Neuronal stem cell (in vitro differentiated cells): ENCODE measurements at regions not wholly inside any gene's neighbourhood (a gene's known extent, or its start where the extent isn't known, plus 50 kb on each side); places are given as distances from the start of the nearest gene placed in this dataset. TPM values are rescaled to one million over a fixed set of nuclear protein-coding genes. Genes with fewer than 3 reads are reported as not detected.

Source experiments
- DNase-seq: peaks from one replicate; pipeline ENCODE4 v3.0.0-alpha.2; 2013; ENCODE audit warnings: low spot score
- H2AFZ ChIP-seq: one replicate; pipeline ENCODE4 v1.6.1; 2013; ENCODE audit warnings: mild to moderate bottlenecking, low read length, inconsistent platforms
- H2AK5ac ChIP-seq: 2 replicates; pipeline ENCODE4 v1.6.1; 2013; ENCODE audit warnings: low read depth, mild to moderate bottlenecking, inconsistent platforms, low read length, moderate library complexity, mixed read lengths
- H2BK120ac ChIP-seq: 2 replicates; pipeline ENCODE4 v1.6.1; 2013; ENCODE audit warnings: low read depth, mild to moderate bottlenecking, inconsistent platforms, low read length, moderate library complexity, mixed read lengths
- H2BK12ac ChIP-seq: one replicate; pipeline ENCODE4 v1.6.1; 2013; ENCODE audit warnings: low read length, inconsistent platforms
- H2BK15ac ChIP-seq: 2 replicates; pipeline ENCODE4 v1.6.1; 2013; ENCODE audit warnings: mild to moderate bottlenecking, low read length, inconsistent platforms, mixed read lengths
- H2BK5ac ChIP-seq: one replicate; pipeline ENCODE4 v1.6.1; 2013; ENCODE audit warnings: inconsistent platforms, mild to moderate bottlenecking, low read length, moderate library complexity
- H3K14ac ChIP-seq: one replicate; pipeline ENCODE4 v1.6.1; 2013; ENCODE audit warnings: low read length, inconsistent platforms
- H3K18ac ChIP-seq: 2 replicates; pipeline ENCODE4 v1.6.1; 2013; ENCODE audit warnings: low read length, inconsistent platforms
- H3K23ac ChIP-seq: 2 replicates; pipeline ENCODE4 v1.6.1; 2013; ENCODE audit warnings: low read depth, mild to moderate bottlenecking, mixed read lengths, low read length, inconsistent platforms; ENCODE audit not compliant: poor library complexity
- H3K27ac ChIP-seq: replicated peaks from 3 replicates; pipeline ENCODE4 v1.5.1; 2013; ENCODE audit warnings: low read length, inconsistent platforms
- H3K27me3 ChIP-seq, 3 experiments: 2 replicates each; pipeline ENCODE4 v1.6.1; 2013; ENCODE audit warnings: low read length in 3 of 3, mild to moderate bottlenecking in 2 of 3, inconsistent platforms in 1 of 3, low read depth in 1 of 3, mixed read lengths in 1 of 3, moderate library complexity in 1 of 3; ENCODE audit not compliant: control insufficient read depth in 3 of 3, insufficient read depth in 3 of 3
- H3K36me3 ChIP-seq, 2 donors: replicated peaks in 1 of 2; 2 replicates each; pipeline ENCODE4 v1.6.1; 2013; ENCODE audit warnings: low read length in 2 of 2; ENCODE audit not compliant: control insufficient read depth in 2 of 2, insufficient read depth in 2 of 2
- H3K4ac ChIP-seq: 2 replicates; pipeline ENCODE4 v1.6.1; 2013; ENCODE audit warnings: inconsistent platforms, mild to moderate bottlenecking, low read length, moderate library complexity
- H3K4me1 ChIP-seq, 2 donors: 1 replicate in 1 of 2; 2 replicates in 1 of 2; pipeline ENCODE4 v1.6.1; 2013; ENCODE audit warnings: low read length in 2 of 2, low read depth in 1 of 2; ENCODE audit not compliant: control insufficient read depth in 2 of 2, insufficient read depth in 1 of 2
- H3K4me2 ChIP-seq: one replicate; pipeline ENCODE4 v1.6.1; 2013; ENCODE audit warnings: mild to moderate bottlenecking, low read length, inconsistent platforms; ENCODE audit not compliant: insufficient read depth, poor library complexity, severe bottlenecking
- H3K4me3 ChIP-seq, 2 donors: 2 replicates each; pipeline ENCODE4 v1.5.1; 2013; ENCODE audit warnings: low read length in 2 of 2, mild to moderate bottlenecking in 2 of 2, inconsistent platforms in 1 of 2, moderate library complexity in 1 of 2
- H3K79me1 ChIP-seq: one replicate; pipeline ENCODE4 v1.6.1; 2013; ENCODE audit warnings: low read depth, mild to moderate bottlenecking, inconsistent platforms, low read length, moderate library complexity
- H3K9ac ChIP-seq: one replicate; pipeline ENCODE4 v1.6.1; 2013; ENCODE audit warnings: mild to moderate bottlenecking, low read depth, low read length, inconsistent platforms; ENCODE audit not compliant: poor library complexity
- H3K9me3 ChIP-seq, 2 donors: replicated peaks in 1 of 2; 2 replicates each; pipeline versions ENCODE3 to v1.6.1; 2013; ENCODE audit warnings: low read length in 2 of 2, mild to moderate bottlenecking in 2 of 2, inconsistent platforms in 1 of 2, low read depth in 1 of 2, mixed read lengths in 1 of 2, moderate library complexity in 1 of 2; ENCODE audit not compliant: control insufficient read depth in 2 of 2, insufficient read depth in 1 of 2
- H4K8ac ChIP-seq: one replicate; pipeline ENCODE4 v1.6.1; 2013; ENCODE audit warnings: low read depth, mild to moderate bottlenecking, inconsistent platforms, low read length, moderate library complexity
- H4K91ac ChIP-seq: one replicate; pipeline ENCODE4 v1.6.1; 2013; ENCODE audit warnings: low read length, low read depth, mild to moderate bottlenecking, inconsistent platforms; ENCODE audit not compliant: poor library complexity
- WGBS, 2 donors: extraction: QIAGEN DNeasy Blood & Tissue Kit; methylation state at CpG; one replicate each; pipeline ENCODE4 v1.1.7; 2013; ENCODE audit warnings: missing lambda C conversion rate in 2 of 2, mixed read lengths in 1 of 2; ENCODE audit not compliant: insufficient read length in 2 of 2, insufficient replicate concordance in 1 of 2; ENCODE audit errors: extremely low coverage in 2 of 2; 5-methylcytosine and 5-hydroxymethylcytosine counted together
- small RNA-seq: library from polyadenylated mRNA; stranded (forward); fragments of <200 nt; extraction: miRNeasy Mini kit (QIAGEN cat#:217004); gene quantifications from one replicate; pipeline ENCODE3, GENCODE V24; 2013; ENCODE audit not compliant: insufficient read depth

DNA sequence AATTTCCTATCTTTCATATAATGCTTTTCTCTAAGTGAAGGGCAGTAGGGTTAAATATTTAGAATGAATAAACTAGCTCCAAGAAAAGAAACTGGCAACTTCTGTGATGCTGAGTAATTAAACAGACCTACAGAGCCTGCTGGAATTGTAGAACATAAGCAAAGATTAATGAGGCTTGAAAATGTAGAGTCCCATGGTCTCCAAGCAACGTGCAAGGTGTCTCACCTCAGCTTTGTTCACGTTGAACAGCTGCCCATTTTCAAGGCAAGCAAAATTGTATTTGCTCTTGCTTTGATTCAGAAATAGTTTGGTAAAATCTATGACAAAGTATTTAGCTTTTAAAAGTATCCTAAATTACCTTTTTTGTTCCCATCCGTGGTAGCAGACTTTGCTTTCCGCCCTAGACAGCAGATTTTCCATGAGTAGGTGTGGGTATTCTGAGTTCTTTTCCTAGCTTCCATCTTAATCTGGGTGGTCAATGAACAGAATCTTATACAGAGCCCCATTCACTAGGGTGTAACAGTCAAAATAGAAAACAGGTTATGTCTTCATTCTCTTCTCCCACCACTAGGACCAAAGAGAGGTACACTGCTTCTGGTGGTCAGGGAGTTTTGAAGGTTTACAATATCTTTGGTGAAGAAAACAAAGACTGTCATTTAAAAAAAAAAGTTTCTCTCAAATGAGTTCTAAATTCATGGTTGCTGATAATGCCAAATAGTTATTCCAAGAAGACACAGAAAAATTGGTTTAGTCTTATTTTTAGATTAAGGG lies 52.1 kb upstream of the TYRP1 start:
- Histone ChIP-seq H2BK120ac (no peak overlapping the region), H4K91ac (no peak overlapping the region), H3K14ac (no peak overlapping the region), H2AK5ac (no peak overlapping the region), H2BK15ac (no peak overlapping the region), H4K8ac (no peak overlapping the region), H2AFZ (no peak overlapping the region), H3K4me2 (no peak overlapping the region), H3K4ac (no peak overlapping the region), H3K9ac (no peak overlapping the region), H3K36me3 (no peaks in the 10 kb centered on the region), H3K23ac (no peak overlapping the region), H3K4me3 (no peak overlapping the region), H3K27me3 (peaks cover 0 to 2% (median 0%) of the 10 kb centered on the region in 3 experiments), H3K79me1 (no peaks in the 10 kb centered on the region), H3K9me3 (no peaks in the 10 kb centered on the region), H2BK5ac (no peak overlapping the region), H3K27ac (no peak overlapping the region), H3K4me1 (no peaks in the 10 kb centered on the region), H3K18ac (no peak overlapping the region), H2BK12ac (no peak overlapping the region)
- no peak for DNase-seq
- WGBS, 2 donors: no CpG with 5 or more reads among the region's 4 CpGs

Small RNAs in the stretch of these regions (small RNA-seq; reads per million reads assigned to genes)
- gene AL161788.1: not detected
- gene AL162413.1: not detected
- not detected for gene AL592227.1
- gene RNU2-47P: not detected
